Uterus (tissue), 2 donors: ENCODE measurements at regions not wholly inside any gene's neighbourhood (a gene's known extent, or its start where the extent isn't known, plus 50 kb on each side); places are given as distances from the start of the nearest gene placed in this dataset.
"Not testable (repeated sequence)": the region's sequence is repeated elsewhere in the genome, so short reads cannot be mapped to it uniquely, and the experiment has no call there.

ENCODE experiments used
- CTCF ChIP-seq, 4 experiments: fragments of 200-600 bp in 2 of 4; fragments of 450-650 bp in 2 of 4; sonication (generic) in 2 of 4; IDR thresholded peaks; one replicate each; pipeline ENCODE4 v1.5.1; 2016 to 2019; ENCODE audit warnings: antibody characterized with exemption in 4 of 4, mild to moderate bottlenecking in 2 of 4, moderate library complexity in 1 of 4
- POLR2A ChIP-seq, 2 donors: fragments of 450-650 bp; IDR thresholded peaks; one replicate each; pipeline ENCODE4 v1.6.1; 2016; ENCODE audit warnings: antibody characterized with exemption in 2 of 2, mild to moderate bottlenecking in 1 of 2, moderate library complexity in 1 of 2

DNA sequence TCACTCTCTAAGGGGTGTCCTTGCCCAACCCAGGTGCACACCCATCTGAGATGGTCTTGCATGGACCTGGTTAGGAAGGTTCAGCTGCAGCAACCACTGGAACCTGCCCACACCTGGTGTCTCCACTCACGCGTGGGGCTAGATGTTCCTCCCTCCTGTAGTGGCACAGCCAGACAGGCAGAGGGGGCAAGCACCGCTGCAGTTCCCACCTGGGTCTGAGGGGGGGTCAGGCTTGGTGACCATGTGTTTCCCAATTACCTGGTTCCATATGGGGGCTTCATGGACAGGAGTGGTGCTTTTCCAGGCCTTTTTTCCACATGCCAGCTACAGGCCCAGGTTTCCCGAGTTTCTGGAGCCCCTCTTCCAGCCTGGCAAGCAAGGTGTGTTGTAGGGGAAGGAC is 301.4 kb downstream of the CACNA1B start:
- TF ChIP-seq CTCF, POLR2A (IDR thresholded peaks at IDR 0.05): not testable (repeated sequence)
